ENCODE measurements at regions not wholly inside any gene's neighbourhood (a gene's known extent, or its start where the extent isn't known, plus 50 kb on each side); places are given as distances from the start of the nearest gene placed in this dataset.

- no peaks in the 10 kb centered on the region for H3K36me3 ChIP-seq (ENCODE audit: control insufficient read depth, insufficient read depth, low read length)
- no peaks in the 10 kb centered on the region for H3K27me3 ChIP-seq (ENCODE audit: control insufficient read depth, insufficient read depth, low read length)
- no peak for TF ChIP-seq CTCF (IDR thresholded peaks at IDR 0.05; ENCODE audit: insufficient read depth, low read length, poor library complexity, severe bottlenecking)
- no peak overlapping the region for H3K4me3 ChIP-seq (ENCODE audit: low read depth, low read length)
- no peak for DNase-seq (ENCODE audit: low read depth)
Observed at GRCh38 chr18:39424261-39424660, 1858.7 kb upstream of the CELF4 start.

DNA sequence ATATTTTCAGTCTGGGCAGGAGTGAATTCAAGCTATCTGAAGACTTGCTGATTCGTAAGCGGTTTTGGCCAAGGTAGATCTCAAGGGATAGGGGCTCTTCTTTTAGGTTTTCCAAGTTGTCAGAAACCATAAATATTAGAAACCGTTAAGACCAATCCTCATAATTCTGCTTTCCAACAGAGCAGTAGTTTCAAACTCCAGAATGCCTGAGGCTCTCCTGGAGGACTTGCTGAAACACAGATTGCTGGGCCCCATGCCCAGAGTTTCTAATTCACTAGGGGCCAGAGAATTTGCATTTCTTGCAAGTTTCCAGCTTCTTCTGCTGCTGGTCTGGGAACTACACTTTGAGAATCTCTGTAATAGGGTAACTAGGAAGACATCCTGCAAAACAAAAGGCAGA is 1855.7 kb upstream of the CELF4 start:
- Histone ChIP-seq H3K36me3 (ENCODE audit: control insufficient read depth, insufficient read depth, low read length) (no peaks in the 10 kb centered on the region), H3K27me3 (ENCODE audit: control insufficient read depth, insufficient read depth, low read length) (no peaks in the 10 kb centered on the region), H3K4me3 (ENCODE audit: low read depth, low read length) (no peak overlapping the region)
- DNase-seq (ENCODE audit: low read depth): no peak
- TF ChIP-seq CTCF (IDR thresholded peaks at IDR 0.05; ENCODE audit: insufficient read depth, low read length, poor library complexity, severe bottlenecking): no peak

DNA sequence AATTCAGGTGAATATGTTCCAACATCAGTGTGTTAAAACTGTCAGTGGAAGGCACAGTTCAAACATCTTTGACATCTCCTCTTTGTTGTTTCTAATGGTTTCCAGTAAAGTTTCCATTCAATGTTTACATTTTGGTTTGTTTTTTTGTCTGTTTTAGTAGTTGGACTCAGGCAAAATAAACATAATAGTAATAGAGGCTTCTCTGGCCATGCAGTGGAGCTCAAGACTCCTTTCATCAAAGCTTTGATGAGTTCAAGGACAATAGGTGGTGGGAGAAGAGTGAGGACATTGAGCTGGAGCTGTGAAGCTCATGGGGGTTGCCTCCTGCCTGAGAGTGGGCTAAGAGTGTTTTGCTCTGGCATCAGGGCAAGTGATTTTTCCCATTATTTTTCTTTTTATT is 1853.7 kb upstream of the CELF4 start:
- H3K27me3 ChIP-seq (ENCODE audit: control insufficient read depth, insufficient read depth, low read length): no peaks in the 10 kb centered on the region
- no peaks in the 10 kb centered on the region for H3K36me3 ChIP-seq (ENCODE audit: control insufficient read depth, insufficient read depth, low read length)
- TF ChIP-seq CTCF (IDR thresholded peaks at IDR 0.05; ENCODE audit: insufficient read depth, low read length, poor library complexity, severe bottlenecking): no peak
- no peak for DNase-seq (ENCODE audit: low read depth)
- H3K4me3 ChIP-seq (ENCODE audit: low read depth, low read length): no peak overlapping the region

DNA sequence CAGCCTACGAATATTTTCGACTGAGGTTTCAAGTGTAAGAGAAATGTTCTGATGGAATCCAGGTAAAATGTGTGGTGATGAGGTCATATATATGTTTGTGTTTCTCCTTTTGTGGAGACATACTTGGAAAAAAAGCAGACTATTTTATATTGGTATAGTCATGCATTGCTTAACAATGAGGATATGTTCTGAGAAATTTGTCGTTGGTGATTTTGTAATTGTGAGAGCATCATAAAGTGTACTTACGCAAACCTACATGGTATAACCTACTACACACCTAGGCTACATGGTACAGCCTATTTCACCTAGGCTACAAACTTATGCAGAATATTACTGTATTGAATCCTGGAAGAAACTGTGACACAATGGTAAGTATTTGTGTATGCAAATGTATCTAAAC is 1849.9 kb upstream of the CELF4 start:
- DNase-seq (ENCODE audit: low read depth): no peak
- no peaks in the 10 kb centered on the region for H3K27me3 ChIP-seq (ENCODE audit: control insufficient read depth, insufficient read depth, low read length)
- TF ChIP-seq CTCF (IDR thresholded peaks at IDR 0.05; ENCODE audit: insufficient read depth, low read length, poor library complexity, severe bottlenecking): no peak
- H3K4me3 ChIP-seq (ENCODE audit: low read depth, low read length): no peak overlapping the region
- no peaks in the 10 kb centered on the region for H3K36me3 ChIP-seq (ENCODE audit: control insufficient read depth, insufficient read depth, low read length)

DNA sequence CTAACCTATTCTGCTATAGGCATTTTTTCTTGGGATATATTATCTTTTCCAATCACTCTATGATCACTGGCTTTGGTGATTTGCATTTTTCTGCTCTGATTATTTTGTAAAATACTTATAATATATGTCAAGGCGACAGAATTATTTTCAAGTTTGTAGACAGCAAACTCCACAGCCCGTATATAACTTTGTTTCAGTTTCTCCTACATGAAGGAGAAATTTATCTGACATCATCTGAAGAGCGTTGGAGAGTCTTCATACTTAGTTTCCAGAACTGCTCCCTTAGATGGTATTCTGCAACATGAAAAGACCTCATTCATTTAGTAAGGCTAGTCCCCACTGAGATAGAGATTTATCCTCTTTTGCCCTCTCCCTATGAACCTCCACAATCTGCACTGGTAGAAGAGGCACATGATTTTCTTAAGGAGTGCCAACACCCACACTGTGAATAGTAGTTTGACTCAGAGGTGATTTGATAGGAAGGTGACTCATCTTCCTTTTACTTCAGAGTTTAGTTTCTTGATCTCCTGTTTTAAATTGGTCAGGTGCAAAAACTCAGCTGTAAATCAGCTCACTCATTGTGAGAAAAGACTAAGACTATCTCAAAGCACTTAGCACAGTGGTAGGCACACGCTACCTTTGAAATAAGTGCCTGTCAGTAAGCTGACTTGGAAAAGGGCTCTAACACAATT is 1848.6 kb upstream of the CELF4 start:
- Histone ChIP-seq H3K4me3 (ENCODE audit: low read depth, low read length) (no peak overlapping the region), H3K27me3 (ENCODE audit: control insufficient read depth, insufficient read depth, low read length) (no peaks in the 10 kb centered on the region), H3K36me3 (ENCODE audit: control insufficient read depth, insufficient read depth, low read length) (no peaks in the 10 kb centered on the region)
- peak; percentile 63 for DNase-seq (ENCODE audit: low read depth)
- no peak for TF ChIP-seq CTCF (IDR thresholded peaks at IDR 0.05; ENCODE audit: insufficient read depth, low read length, poor library complexity, severe bottlenecking)

DNA sequence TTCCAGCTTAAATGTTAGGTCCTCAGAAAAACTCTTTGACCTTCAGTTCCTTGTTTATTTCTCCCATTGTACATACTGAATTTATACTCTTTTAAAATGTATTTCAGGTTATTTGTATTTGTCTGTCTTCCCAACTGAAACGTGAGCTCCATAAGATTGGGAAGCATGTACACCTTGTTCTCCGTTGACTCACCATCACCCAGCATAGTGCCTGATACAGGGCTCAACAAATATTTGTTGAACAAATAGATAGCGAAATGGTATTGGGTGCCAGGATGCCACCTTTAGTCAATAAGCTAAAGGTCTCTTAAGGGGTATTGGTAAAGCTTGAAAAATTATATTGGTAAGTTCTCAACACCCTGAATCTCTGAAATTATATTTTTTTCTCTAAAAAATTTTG is 1841.3 kb upstream of the CELF4 start:
- DNase-seq (ENCODE audit: low read depth): no peak
- Histone ChIP-seq H3K27me3 (ENCODE audit: control insufficient read depth, insufficient read depth, low read length) (no peaks in the 10 kb centered on the region), H3K36me3 (ENCODE audit: control insufficient read depth, insufficient read depth, low read length) (no peaks in the 10 kb centered on the region), H3K4me3 (ENCODE audit: low read depth, low read length) (no peak overlapping the region)
- no peak for TF ChIP-seq CTCF (IDR thresholded peaks at IDR 0.05; ENCODE audit: insufficient read depth, low read length, poor library complexity, severe bottlenecking)

Data from kidney epithelial cell (primary cell).